NCI-H1436 treated with DMSO at 0.1 percent for 48 hours (cell line): ENCODE measurements at regions not wholly inside any gene's neighbourhood (a gene's known extent, or its start where the extent isn't known, plus 50 kb on each side); places are given as distances from the start of the nearest gene placed in this dataset.

Source experiments
- DNase-seq: peaks from one replicate; lab custom pipeline; 2025; lab: John Stamatoyannopoulos, UW

DNA sequence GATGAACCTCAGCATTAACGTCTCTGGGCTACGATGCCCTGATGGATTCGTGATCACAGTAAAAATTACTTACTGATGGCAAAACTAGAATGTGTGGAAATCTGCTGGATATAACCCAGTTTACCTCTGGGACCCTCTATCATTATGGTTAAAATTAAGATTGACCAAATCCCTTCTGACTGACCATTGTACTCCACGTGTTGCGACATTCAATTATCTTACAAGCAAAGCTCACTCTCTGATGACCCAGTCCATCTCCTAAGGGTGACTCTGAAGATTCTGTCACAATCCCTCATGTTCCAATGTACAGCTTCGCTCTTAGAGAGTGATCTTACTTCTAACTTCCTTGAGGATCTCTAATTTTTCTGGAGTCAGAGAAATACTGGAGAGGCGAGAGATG lies 288.5 kb upstream of the RUNX1 start:
- no peak for DNase-seq

DNA sequence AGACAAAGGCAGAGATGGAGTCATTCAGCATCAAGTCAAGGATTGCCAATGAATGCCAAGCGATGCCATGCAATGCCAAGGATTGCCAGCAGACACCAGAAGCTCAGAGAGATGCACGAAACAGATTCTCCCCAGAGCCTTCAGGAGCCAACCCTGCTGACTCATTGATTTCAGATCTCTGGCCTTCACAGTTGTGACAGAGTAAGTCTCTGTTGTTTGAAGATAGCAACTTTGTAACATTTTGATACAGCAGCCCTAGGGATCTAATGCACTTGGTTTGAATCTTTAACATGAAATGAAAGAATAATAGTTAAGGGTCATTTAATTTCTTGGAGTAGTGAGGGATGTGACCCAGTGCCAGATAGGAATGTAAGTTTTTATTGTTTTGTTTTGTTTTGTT lies 287.4 kb upstream of the RUNX1 start:
- DNase-seq = no peak

DNA sequence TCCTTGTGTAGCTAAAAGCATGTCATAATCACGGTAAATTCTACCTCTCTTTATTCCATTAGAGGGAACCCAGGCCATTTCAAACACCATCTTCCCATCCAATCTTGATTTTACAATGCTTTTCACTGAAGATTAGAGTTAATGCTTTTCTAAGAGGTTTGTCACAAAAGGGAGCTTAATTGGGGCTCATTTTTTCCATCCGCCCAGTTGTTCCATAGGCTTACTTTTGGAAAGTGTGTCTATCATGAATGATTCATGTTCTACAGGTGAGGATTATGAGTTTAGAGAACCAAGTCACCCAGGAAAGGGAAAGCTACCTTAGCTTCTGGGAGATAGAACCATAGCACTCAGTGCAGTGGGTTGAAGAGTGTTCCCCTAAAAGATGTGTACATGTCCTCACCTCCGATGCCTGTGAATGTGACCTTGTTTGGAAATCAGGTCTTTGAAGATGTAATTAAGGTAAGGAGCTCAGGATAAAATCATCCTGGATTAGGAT lies 286.9 kb upstream of the RUNX1 start:
- DNase-seq = no peak

DNA sequence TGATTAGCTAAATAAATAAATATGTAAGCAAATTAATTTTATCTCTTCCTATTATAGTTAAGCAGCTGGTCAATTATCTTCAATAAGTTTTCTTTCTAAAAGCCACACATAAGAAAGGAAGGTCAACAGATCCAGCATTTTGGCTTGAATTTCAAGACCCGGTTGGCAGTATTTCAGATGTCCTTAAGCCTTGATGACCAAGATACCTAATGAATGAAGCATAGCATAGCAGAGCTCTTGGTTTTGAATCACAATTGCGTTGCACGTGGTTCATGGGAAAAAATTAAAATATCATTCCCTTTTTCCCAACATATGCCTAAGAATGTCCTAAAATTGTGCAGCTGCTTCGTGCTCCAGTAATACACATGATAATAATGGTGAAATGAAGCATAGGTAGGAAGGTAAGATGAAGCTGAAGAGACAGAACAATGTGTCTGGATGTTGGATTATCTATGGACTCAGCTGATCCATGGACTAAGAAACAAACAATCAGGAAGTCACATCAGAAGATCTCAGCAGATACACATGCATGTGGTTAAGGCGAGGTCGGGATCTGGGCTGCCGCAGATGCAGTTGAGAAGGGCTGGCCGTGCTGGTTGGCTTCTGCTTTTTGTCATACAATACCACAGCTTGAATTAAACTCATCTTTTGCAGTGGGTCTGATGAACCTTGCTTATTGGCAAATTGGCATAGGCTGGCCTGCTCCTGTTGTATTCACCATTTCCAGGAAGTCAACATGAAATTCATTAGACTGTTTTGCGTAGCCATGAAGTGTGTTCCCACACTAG lies 284.9 kb upstream of the RUNX1 start:
- no peak for DNase-seq

DNA sequence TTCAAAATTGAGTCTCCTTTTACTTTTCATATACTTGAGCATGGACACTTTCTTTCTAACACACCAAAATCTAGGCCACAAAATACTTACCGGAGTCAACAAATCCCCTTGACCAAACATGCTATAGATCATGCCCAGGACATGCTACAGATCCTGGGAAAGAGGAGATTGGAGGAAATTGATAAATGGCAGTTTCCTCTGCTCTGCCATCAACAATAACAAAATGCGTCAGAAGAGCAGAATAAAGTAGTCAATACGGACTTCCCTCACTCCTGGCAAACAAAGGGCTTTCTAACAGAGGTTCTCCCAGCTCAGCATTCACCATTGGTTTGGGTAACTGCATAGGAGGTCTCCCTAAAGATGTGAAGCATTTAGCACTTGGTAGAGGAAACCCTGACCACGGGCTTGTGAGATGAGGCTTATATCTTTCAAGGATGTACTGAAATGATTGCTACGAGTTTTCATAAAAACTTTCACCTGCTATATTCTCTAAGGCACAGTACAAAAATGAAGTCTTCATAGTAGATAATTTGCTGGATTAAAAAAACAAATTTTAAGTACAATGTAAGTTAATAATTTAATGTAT lies 283.8 kb upstream of the RUNX1 start:
- no peak for DNase-seq

DNA sequence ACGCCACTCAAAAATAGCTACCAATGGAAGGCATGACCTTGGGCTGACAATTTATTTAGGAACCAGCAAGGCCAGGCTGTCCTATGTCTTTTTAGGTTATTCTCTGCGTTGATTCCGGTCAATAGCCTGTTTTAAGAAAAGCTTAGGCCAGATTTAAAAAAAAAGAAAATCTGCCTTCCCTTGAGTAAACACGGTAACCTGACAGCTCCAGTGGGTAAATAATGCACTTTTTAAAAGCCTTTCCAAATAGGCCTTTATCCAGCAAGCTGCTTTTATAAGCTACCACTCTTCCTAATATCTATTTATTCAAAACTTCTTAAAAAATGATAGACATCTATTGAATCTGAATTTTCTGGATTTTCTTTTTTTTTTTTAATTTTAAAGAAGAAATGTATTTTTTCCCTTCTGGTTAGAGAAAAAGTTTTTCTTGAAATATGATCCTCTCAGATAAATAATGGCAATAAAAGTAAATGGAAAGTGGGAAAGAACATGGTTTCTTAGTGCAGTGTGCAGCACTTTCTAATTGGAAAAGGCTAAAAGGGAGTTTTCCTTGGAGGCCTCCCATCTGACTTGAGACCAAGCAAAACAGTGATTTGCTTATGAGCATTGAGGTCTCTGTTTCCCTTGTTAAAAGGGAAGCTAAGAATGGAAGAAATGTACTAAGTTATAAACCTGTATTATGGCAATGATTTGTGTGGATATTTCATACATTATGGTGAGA lies 281.0 kb upstream of the RUNX1 start:
- no peak for DNase-seq

DNA sequence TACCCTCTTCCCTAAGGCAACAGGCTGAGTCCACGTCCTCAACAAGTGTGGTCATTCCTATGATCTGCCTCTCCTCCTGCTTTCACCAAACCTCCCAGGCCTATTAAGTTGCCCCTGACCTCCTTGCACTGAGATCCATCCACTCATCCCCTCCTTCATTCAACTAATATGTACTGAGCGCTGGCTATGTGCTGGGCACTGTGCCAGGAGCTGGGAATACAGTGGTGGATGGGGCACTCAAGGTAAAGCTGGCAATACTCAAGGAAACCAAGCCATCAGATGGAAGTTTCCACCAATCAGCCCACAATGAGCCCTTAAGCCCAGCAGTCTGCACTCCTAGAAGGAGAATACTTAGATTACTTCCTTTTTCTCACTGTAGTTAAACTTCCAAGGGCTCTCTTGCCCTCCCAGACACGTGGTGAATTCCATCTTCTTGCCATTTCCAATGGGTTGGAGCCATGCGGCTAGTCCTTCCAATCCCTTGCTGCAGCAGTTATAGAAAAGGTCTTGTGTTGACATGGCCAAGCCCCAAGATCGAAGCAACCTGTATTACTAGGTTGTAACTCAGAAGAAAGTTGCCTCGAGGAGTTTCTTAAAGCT lies 279.9 kb upstream of the RUNX1 start:
- no peak for DNase-seq

DNA sequence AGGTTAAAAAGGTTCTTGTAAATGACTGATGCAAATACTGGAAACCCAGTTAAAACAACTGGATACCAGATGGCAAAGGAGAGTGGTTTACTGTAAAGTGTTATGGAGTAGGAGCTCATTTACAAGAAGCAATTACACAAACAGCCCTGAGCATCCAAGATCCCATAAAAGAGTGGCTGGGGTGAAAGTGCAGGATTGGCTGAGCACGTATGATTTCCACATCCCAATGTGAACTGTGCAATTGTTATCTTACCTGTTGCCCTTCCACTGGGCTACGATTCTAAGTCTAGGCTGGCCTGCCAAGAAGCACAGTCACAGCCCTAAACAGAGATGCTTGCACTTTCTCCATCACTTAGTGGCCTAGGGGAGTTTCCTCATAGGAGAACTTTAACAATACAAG lies 277.6 kb upstream of the RUNX1 start:
- DNase-seq = no peak

DNA sequence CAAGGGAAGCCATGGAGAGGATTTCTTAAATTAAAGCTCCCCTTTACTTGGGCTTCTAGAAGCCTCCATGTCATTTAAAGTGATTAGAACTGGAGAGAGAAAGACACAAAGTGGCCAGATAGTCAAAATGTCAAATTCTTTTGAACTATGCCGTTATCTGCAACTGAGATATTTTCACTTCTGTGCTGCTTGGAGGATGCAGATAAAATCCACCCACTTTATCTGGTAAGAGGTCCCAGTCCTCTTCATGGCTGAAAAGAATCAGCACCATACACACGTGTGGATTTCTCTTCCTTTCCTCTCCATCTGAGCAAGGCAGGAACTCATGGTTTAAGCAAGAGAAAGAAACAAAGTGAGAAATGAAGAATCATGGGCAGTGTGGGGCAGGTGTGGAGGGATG lies 276.9 kb upstream of the RUNX1 start:
- DNase-seq = no peak

DNA sequence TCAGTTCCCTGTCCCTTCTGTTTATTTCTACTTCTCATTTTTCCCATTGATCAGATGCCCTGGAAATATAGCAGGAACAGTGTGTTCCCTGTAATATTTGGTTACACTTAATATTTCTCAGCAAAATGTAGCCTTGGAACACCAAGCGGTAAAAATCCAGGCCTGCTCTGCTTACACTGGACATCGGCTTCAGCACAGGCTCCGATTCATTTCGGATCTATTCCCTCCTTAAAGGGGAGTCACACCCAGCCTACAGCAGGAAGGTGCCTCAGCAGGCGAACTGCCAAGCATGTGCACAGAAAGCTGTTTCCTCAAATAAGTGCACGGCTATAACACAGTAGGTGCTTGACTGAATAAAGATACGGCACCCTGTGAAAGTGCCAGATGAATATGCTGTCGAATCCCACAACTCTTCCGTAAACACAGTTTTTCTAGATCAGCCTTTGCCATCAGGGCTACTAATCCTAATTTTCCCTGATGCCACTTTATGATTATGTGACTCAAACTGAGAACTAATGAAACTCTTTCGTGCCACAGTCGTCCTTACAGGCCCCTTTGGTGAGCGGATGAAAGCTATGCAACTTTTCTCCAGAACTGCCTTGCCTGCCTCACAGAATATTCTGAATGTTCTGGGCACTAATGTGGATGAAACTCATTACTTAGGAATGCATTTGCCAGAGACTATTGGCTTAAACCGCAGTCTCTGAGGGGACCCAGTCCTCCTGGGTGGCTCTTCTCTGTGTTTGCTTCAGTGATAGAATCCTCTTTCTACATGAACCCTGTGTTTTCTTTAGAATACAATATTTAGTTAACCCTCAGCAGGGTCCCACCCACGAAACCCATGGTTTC lies 275.5 kb upstream of the RUNX1 start:
- DNase-seq = no peak

DNA sequence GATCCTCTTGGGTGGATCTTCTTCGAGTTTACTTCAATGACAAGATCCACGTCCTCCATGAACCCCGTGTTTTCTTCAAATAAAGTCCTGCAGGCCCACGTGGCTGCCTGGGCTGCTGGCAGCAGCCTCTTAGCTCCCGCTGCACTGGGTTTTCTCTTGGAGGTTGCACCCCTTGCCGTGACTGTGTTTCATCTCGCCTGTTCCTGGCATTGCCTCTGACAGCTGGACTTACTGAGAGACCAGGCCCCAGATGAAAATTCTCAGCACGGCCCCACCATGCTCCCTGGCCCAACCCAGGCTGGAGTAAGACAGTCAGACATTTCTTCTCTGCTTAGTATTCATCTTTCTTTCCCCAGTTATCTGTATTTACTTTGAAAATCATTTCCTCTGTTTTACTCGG lies 274.8 kb upstream of the RUNX1 start:
- DNase-seq = no peak

DNA sequence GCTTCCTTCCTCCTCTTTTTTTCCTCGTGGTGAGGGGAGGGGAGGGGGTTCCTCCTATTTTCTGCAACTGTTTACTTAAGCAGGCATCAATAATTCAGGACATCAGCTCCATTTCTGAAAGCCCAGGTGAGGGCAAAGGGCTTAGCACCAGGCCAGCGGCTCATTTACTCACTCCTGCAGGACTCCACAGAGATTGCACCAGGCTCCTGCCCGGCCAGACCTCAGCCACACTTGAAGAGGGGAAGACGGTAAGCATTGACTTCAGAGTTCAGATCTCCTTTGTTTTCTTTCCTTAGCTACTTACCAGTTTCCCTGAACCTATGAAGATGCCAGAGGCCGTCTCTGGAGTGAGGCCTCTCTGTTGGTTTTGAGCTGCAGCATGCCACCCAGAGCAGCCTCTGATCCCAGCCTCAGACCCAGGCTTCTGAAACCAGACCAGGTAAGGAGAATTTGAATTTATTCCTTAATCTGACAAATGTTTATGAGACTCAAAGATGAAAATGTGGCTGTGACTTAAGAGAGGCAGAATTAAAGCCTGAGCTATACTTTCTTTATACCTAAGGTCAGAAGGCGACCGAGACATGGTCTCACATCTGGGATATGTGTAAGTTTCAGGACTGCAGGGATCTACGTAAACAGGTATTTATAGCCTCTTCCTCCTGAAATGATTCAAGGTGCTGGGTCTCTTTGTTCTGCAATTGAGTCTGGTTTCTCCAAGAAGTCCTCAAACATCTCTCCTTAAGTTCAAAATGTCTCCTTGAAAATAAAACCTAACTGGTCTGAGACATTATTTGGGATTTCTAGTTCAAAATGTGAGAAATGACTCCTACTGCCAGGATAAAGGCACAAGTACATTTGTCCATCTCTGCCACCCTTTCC lies 272.5 kb upstream of the RUNX1 start:
- DNase-seq = no peak

DNA sequence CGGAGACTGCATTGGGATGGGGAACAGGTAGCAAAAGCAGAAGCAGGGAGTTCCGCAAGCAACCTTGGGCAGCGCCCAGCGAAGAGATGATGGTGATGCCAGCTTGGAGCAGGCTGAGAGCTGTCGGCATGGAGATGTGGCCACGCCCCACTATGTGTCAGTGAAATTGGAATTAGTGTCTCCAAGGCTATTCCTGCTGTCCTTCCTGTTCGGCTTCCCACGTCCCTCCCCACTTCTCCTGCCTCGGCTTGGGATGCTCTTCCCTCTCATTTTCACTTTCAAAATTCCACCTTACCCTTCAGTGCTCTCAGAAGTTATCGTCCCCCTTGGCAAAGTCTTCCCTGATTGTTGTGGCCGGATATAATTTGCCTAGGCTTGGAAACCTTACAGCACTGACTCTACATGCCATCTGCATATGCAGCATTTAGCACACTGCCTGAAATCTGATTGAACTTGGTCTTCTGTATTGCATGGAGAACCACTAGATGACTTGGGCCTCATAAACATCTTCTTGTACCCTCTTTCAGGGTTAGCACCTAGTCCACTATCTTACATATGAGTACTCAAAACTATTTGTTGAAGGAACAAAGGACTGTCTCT lies 270.7 kb upstream of the RUNX1 start:
- DNase-seq = no peak

DNA sequence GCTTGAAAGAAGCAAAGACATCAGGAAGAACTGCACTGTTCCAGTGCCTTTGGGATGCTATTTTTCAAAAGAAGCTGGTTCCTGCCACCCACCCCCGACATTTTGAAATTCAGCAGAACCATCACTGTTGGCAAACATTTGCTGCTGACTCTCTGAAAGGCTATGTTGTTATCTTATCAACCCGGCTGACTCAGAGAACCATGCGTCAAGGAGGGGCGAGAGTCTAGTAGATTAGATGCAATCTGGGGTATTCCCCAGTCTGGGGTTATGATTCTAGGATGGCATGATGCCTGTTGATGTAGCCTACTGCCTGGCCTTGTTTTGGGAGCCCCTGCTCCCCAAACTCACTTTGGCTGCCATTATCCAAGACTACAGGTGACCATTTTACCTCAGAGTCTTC lies 267.8 kb upstream of the RUNX1 start:
- DNase-seq = no peak

DNA sequence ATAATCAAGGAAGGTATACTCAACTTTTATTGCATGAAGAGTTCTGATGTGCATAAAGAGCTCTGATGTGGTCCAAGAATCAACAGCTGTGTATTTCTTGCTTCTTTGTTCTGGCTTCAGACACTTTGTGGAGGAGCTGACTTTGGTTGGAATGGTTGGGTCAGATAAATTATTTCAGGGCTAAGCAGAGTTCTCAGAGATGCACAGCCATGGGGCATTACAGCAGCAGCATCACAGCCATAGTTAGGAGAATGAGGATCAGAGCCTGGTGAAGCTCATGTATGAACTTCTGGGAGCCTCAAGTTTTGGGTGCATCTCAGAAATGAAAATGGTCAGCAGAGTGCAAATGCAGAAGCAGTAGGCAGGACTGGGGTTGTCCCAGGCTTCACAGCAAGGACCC lies 267.4 kb upstream of the RUNX1 start:
- DNase-seq = no peak

DNA sequence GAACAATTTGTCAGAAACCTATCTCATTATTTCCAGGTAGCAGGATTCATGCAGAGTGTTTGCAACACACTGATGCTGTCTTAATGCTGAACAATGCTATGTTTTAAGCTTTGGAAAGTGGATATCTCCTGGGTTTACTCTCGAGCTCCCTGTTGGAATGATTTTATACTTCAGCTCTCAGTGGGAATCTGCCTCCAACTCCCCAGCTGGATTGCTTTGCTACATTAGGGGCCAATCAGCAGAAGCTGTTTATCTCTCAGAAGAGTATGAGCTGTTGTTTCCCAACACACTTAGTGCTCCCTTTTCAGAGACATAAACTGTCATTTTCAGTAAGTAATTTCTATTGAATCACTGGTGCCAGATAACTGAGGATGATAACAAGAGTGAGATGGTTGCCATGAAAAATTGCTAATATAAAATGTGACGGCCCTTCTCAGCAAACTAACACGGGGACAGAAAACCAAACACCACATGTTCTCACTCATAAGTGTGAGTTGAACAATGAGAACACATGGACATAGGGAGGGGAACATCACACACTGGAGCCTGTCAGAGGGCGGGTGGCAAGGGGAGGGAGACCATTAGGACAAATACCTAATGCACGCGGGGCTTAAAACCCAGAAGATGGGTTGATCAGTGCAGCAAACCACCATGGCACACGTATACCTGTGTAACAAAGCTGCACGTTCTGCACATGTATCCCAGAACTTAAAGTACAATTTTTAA lies 265.9 kb upstream of the RUNX1 start:
- no peak for DNase-seq

DNA sequence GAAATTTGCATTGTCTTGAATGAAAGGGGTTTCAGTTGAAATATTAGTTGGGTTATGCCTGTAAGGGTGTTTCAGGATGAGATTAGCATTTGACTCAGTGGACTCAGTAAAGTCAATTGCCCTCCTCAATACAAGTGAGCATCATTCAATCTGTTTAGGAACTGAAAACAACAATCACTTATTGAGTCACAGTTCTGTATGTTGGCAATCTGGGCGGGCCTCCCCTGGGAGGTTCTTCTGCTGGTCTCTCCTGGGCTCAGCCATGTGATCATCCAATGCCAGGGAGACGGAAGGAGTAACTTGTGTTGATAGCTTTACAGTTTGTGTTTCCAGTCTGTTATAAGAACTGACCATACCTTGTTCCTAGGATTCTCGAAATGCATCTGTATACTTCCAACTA lies 262.9 kb upstream of the RUNX1 start:
- no peak for DNase-seq

DNA sequence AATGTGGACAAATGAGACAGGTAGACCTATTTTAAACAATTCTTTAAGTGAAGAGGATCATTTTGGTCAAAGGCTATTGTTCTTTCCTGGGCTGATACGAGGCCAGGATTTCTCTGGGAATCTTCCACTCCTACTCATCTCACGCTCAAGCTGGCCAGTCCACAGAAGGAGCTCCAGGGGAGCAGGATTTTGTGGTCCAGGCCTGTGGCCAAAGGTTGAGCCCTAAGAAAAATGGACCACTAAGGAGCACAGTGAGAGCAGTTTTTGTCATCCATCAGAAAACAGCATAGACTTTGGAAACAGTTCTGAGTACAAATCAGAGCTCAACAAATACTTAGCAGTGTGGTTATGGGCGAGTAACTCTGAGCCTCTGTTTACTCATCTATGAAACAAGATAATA lies 260.2 kb upstream of the RUNX1 start:
- no peak for DNase-seq

DNA sequence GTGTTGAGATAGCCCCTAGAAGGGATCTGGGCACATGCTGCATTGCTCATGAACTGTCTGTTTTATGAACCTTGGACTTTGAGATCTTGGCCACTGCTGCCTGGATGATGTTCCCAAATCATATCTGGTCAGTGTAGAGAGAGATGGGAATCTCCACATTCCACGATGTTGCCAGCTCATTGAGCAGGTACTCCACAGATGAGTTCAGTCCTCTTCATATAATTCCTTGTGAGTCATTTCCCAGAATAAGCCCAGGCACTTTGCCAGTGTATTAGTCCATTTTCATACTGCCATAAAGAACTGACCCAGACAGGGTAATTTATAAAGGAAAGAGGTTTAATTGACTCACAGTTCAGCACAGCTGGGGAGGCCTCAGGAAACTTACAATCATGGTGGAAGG lies 254.0 kb upstream of the RUNX1 start:
- DNase-seq = no peak

DNA sequence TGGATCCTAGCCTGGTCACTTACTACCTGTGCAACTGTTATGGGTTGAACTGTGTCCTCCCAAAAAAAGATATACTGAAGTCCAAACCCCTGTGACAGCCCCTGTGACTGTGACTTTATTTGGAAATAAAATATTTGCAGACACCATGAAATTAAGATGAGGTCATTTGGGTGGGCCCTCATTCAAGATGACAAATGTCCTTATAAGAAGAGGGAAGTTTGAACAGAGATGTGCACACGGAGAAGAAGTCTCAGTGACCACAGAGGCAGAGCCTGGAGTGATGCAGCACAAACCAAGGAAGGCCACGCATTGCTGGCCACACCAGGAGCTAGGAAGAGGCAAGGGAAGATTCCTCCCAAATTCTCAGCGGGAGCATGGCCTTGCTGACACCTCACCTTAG lies 249.7 kb upstream of the RUNX1 start:
- no peak for DNase-seq
